ENCODE measurements at regions not wholly inside any gene's neighbourhood (a gene's known extent, or its start where the extent isn't known, plus 50 kb on each side); places are given as distances from the start of the nearest gene placed in this dataset.

DNA sequence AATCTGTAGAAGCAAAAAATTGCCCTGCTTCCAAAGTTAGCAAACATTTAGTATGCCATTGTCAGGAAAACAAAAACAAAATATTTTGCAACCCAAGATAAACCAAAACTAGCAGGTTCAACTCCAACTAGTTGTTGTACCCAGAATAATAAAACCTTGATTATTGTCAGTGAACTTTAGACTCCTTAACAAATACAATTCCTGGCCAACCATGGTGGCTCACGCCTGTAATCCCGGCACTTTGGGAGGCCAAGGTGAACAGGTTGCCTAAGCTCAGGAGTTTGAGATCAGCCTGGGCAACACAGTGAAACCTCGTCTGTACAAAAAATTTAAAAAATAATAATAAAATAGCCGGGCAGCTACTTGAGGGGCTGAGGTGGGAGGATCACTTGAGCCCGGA, 53.6 kb upstream of the EPCAM start:
- no peaks in the 10 kb centered on the region for H3K27me3 ChIP-seq (replicated peaks in 1 of 4; ENCODE audit: control extremely low read depth in 1 of 4, control insufficient read depth in 3 of 4, insufficient read depth in 4 of 4, low read length in 3 of 4)
- peaks cover 14 to 16% of the 10 kb centered on the region in 2 donors for H3K4me1 ChIP-seq (ENCODE audit: control insufficient read depth in 2 of 2, insufficient read depth in 2 of 2, low read length in 2 of 2)
- no peak overlapping the region for H3K9ac ChIP-seq (ENCODE audit: low read length)
- no peaks in the 10 kb centered on the region for H3K36me3 ChIP-seq (replicated peaks in 1 of 2; ENCODE audit: control extremely low read depth in 1 of 2, control insufficient read depth in 1 of 2, extremely low read depth in 1 of 2, insufficient read depth in 2 of 2, low read length in 1 of 2)
- intact Hi-C loops (cut with micrococcal nuclease): no loop called here
- Mint-ChIP-seq H3K4me1 (peaks cover 28% of the 10 kb centered on the region), H3K9me3 (ENCODE audit: insufficient read depth) (no peaks in the 10 kb centered on the region), H3K27ac (no peak overlapping the region), H3K4me3 (no peak overlapping the region), H3K27me3 (no peaks in the 10 kb centered on the region)
- ChIA-PET POLR2A (no interaction called here), CTCF (interaction anchor here (0.9 to 1.2 kb wide), 2 partner anchors 8 to 14 kb away, joined by 3 to 4 read pairs; no protein-coding TSS in a partner anchor)
- no peak overlapping the region for H3K4me3 ChIP-seq (ENCODE audit: control extremely low read depth in 1 of 5, extremely low read depth in 1 of 5, insufficient read depth in 1 of 5, low read depth in 2 of 5, low read length in 4 of 5)
- H3K9me3 ChIP-seq (ENCODE audit: control extremely low read depth in 1 of 3, control insufficient read depth in 2 of 3, insufficient read depth in 1 of 3, low read length in 2 of 3): peaks cover 0 to 5% (median 0%) of the 10 kb centered on the region in 3 donors
- H3K79me2 ChIP-seq (ENCODE audit: control insufficient read depth, insufficient read depth, low read length): no peaks in the 10 kb centered on the region
- TF ChIP-seq, protein P1, sequence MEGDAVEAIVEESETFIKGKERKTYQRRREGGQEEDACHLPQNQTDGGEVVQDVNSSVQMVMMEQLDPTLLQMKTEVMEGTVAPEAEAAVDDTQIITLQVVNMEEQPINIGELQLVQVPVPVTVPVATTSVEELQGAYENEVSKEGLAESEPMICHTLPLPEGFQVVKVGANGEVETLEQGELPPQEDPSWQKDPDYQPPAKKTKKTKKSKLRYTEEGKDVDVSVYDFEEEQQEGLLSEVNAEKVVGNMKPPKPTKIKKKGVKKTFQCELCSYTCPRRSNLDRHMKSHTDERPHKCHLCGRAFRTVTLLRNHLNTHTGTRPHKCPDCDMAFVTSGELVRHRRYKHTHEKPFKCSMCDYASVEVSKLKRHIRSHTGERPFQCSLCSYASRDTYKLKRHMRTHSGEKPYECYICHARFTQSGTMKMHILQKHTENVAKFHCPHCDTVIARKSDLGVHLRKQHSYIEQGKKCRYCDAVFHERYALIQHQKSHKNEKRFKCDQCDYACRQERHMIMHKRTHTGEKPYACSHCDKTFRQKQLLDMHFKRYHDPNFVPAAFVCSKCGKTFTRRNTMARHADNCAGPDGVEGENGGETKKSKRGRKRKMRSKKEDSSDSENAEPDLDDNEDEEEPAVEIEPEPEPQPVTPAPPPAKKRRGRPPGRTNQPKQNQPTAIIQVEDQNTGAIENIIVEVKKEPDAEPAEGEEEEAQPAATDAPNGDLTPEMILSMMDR (IDR thresholded peaks at IDR 0.05): no peak
- H4K20me1 ChIP-seq (ENCODE audit: control insufficient read depth, insufficient read depth, low read length, poor library complexity, severe bottlenecking): no peaks in the 10 kb centered on the region
- ATAC-seq (ENCODE audit: low read depth) (no peak), DNase-seq (no peak)
- no peak overlapping the region for H3K27ac ChIP-seq (ENCODE audit: low read length in 2 of 2)
- H3K4me2 ChIP-seq (replicated peaks; ENCODE audit: low read depth, low read length, poor library complexity, severe bottlenecking): no peak overlapping the region
- no peak overlapping the region for H2AFZ ChIP-seq (ENCODE audit: insufficient read depth, low read depth, low read length, poor library complexity, severe bottlenecking)
- WGBS (ENCODE audit: insufficient coverage): 100% methylated on average over 1 of the region's 5 CpGs

DNA sequence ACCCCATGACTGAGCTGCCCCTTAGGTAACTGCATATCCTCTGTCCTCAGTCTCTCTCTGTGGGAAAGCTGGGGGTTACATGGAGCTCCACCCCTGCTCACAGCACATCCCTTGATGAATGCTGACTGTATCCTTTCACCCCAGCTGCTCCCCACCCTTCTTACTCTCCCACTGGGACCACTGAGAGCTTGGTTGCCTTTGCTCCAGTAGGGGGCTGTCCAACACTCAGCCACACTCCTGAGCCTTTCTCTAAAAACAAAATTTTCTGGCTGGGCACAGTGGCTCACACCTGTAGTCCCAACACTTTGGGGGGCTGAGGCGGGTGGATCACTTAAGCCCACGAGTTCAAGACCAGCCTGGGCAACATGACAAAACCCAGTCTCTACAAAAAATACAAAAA, 55.4 kb upstream of the EPCAM start:
- no peaks in the 10 kb centered on the region for H3K36me3 ChIP-seq (replicated peaks in 1 of 2; ENCODE audit: control extremely low read depth in 1 of 2, control insufficient read depth in 1 of 2, extremely low read depth in 1 of 2, insufficient read depth in 2 of 2, low read length in 1 of 2)
- ChIA-PET CTCF (interaction anchor here (0.7 to 8.2 kb wide), 3 partner anchors 9 to 663 kb away, joined by 3 to 77 read pairs (median 3); no protein-coding TSS in a partner anchor), POLR2A (no interaction called here)
- no peak overlapping the region for H3K9ac ChIP-seq (ENCODE audit: low read length)
- Mint-ChIP-seq H3K27ac (peak overlapping the region; percentile 37), H3K27me3 (no peaks in the 10 kb centered on the region), H3K4me3 (no peak overlapping the region), H3K9me3 (ENCODE audit: insufficient read depth) (no peaks in the 10 kb centered on the region), H3K4me1 (peaks cover 41% of the 10 kb centered on the region)
- no CpG with 5 or more reads among the region's 2 CpGs for WGBS (ENCODE audit: insufficient coverage)
- no peaks in the 10 kb centered on the region for H3K27me3 ChIP-seq (replicated peaks in 1 of 4; ENCODE audit: control extremely low read depth in 1 of 4, control insufficient read depth in 3 of 4, insufficient read depth in 4 of 4, low read length in 3 of 4)
- no peaks in the 10 kb centered on the region for H4K20me1 ChIP-seq (ENCODE audit: control insufficient read depth, insufficient read depth, low read length, poor library complexity, severe bottlenecking)
- intact Hi-C loops (cut with micrococcal nuclease): no loop called here
- H3K4me1 ChIP-seq (ENCODE audit: control insufficient read depth in 2 of 2, insufficient read depth in 2 of 2, low read length in 2 of 2): peaks cover 27 to 33% of the 10 kb centered on the region in 2 donors
- no peak overlapping the region for H3K4me3 ChIP-seq (ENCODE audit: control extremely low read depth in 1 of 5, extremely low read depth in 1 of 5, insufficient read depth in 1 of 5, low read depth in 2 of 5, low read length in 4 of 5)
- no peak for TF ChIP-seq EZH2 (IDR thresholded peaks at IDR 0.05; ENCODE audit: borderline replicate concordance, insufficient read depth, low read depth, low read length, poor library complexity, severe bottlenecking)
- TF ChIP-seq, protein P1 (IDR thresholded peaks at IDR 0.05): no peak
- H3K4me2 ChIP-seq (replicated peaks; ENCODE audit: low read depth, low read length, poor library complexity, severe bottlenecking): no peak overlapping the region
- H3K9me3 ChIP-seq (ENCODE audit: control extremely low read depth in 1 of 3, control insufficient read depth in 2 of 3, insufficient read depth in 1 of 3, low read length in 2 of 3): peaks cover 0 to 5% (median 0%) of the 10 kb centered on the region in 3 donors
- ATAC-seq (ENCODE audit: low read depth) (no peak), DNase-seq (no peak)
- no peak overlapping the region for H3K27ac ChIP-seq (ENCODE audit: low read length in 2 of 2)
- no peaks in the 10 kb centered on the region for H3K79me2 ChIP-seq (ENCODE audit: control insufficient read depth, insufficient read depth, low read length)
- H2AFZ ChIP-seq (ENCODE audit: insufficient read depth, low read depth, low read length, poor library complexity, severe bottlenecking): no peak overlapping the region
